Loucy (cell line): ENCODE measurements at regions not wholly inside any gene's neighbourhood (a gene's known extent, or its start where the extent isn't known, plus 50 kb on each side); places are given as distances from the start of the nearest gene placed in this dataset.

Experiments used
- H2AFZ ChIP-seq: fragments of 200-600 bp; sonication (generic); 2 replicates; pipeline ENCODE4 v1.6.0; 2016; ENCODE audit warnings: antibody characterized with exemption, mild to moderate bottlenecking, low read length, moderate library complexity
- H3F3A ChIP-seq: fragments of 200-600 bp; 2 replicates; pipeline ENCODE4 v1.6.0; 2016; ENCODE audit warnings: antibody characterized with exemption, low read depth, mild to moderate bottlenecking
- H3K27me3 ChIP-seq: fragments of 200-600 bp; sonication (generic); 2 replicates; pipeline ENCODE4 v1.6.1; 2014; ENCODE audit warnings: low read length, mild to moderate bottlenecking; ENCODE audit not compliant: insufficient read depth, poor library complexity, severe bottlenecking
- H3K36me3 ChIP-seq: fragments of 200-600 bp; sonication (generic); 2 replicates; pipeline ENCODE4 v1.6.1; 2016; ENCODE audit warnings: low read length; ENCODE audit not compliant: insufficient read depth
- H3K4me1 ChIP-seq: fragments of 200-600 bp; sonication (generic); 2 replicates; pipeline ENCODE4 v1.5.1; 2014; ENCODE audit warnings: low read length, mild to moderate bottlenecking; ENCODE audit not compliant: insufficient read depth, poor library complexity, severe bottlenecking
- H3K4me2 ChIP-seq: fragments of 200-600 bp; sonication (generic); 2 replicates; pipeline ENCODE4 v1.6.0; 2014; ENCODE audit warnings: antibody characterized with exemption, low read length, low read depth, mild to moderate bottlenecking; ENCODE audit not compliant: poor library complexity, severe bottlenecking
- H3K4me3 ChIP-seq: fragments of 200-600 bp; sonication (generic); 2 replicates; pipeline ENCODE4 v1.5.1; 2014; ENCODE audit warnings: low read length, mild to moderate bottlenecking, mixed read lengths; ENCODE audit not compliant: poor library complexity, severe bottlenecking
- H3K79me2 ChIP-seq: fragments of 200-600 bp; sonication (generic); 2 replicates; pipeline ENCODE4 v1.6.1; 2014; ENCODE audit warnings: low read length; ENCODE audit not compliant: insufficient read depth
- H3K9ac ChIP-seq: fragments of 200-600 bp; sonication (generic); 2 replicates; pipeline ENCODE4 v1.6.0; 2014; ENCODE audit warnings: mild to moderate bottlenecking, low read depth, low read length, moderate library complexity; ENCODE audit not compliant: poor library complexity, severe bottlenecking
- H3K9me2 ChIP-seq: fragments of 200-600 bp; sonication (generic); replicated peaks from 2 replicates; pipeline ENCODE4 v1.6.1; 2016; ENCODE audit warnings: low read depth, low read length, mixed read lengths
- H3K9me3 ChIP-seq: fragments of 200-600 bp; sonication (generic); 2 replicates; pipeline ENCODE4 v1.6.1; 2014; ENCODE audit warnings: mild to moderate bottlenecking, antibody characterized with exemption, low read length, low read depth; ENCODE audit not compliant: insufficient read depth
- H4K20me1 ChIP-seq: fragments of 200-600 bp; sonication (generic); 2 replicates; pipeline ENCODE4 v1.6.0; 2014; ENCODE audit warnings: antibody characterized with exemption, low read length, mild to moderate bottlenecking; ENCODE audit not compliant: insufficient read depth, poor library complexity, severe bottlenecking
- CTCF ChIP-seq: fragments of 200-600 bp; sonication (generic); conservative IDR thresholded peaks from 2 replicates; pipeline ENCODE4 v1.5.1; 2014; ENCODE audit warnings: mild to moderate bottlenecking, antibody characterized with exemption, low read length
- EZH2phosphoT487 ChIP-seq: fragments of 200-600 bp; IDR thresholded peaks from 2 replicates; pipeline ENCODE4 v1.6.1; 2018; ENCODE audit warnings: antibody characterized with exemption, mild to moderate bottlenecking, moderate library complexity, borderline replicate concordance

- H3K4me3 ChIP-seq = no peak overlapping the region
- TF ChIP-seq CTCF (no peak), EZH2phosphoT487 (no peak)
Observed at GRCh38 chr2:217017456-217018252, 157.8 kb upstream of the TNP1 start.

GRCh38 chr2:217016796-217017419 lies 157.0 kb upstream of the TNP1 start:
- no peaks in the 10 kb centered on the region for H3K36me3 ChIP-seq
- no peaks in the 10 kb centered on the region for H3K9me2 ChIP-seq
- no peak for TF ChIP-seq EZH2phosphoT487
- no peak overlapping the region for H3K4me2 ChIP-seq
- no peaks in the 10 kb centered on the region for H4K20me1 ChIP-seq
- H2AFZ ChIP-seq = no peak overlapping the region
- no peak overlapping the region for H3K9ac ChIP-seq
- no peaks in the 10 kb centered on the region; the same call in 1 of the 2 replicates for H3K9me3 ChIP-seq
- no peaks in the 10 kb centered on the region for H3K27me3 ChIP-seq
- H3K4me1 ChIP-seq = no peaks in the 10 kb centered on the region
- H3K79me2 ChIP-seq = no peaks in the 10 kb centered on the region
- no peak overlapping the region for H3K4me3 ChIP-seq
- H3F3A ChIP-seq = no peaks in the 10 kb centered on the region

More at GRCh38 chr2:217017456-217018252, 157.8 kb upstream of the TNP1 start:
- Histone ChIP-seq H3K27me3 (no peaks in the 10 kb centered on the region), H4K20me1 (no peaks in the 10 kb centered on the region), H3K9ac (no peak overlapping the region), H3K79me2 (no peaks in the 10 kb centered on the region), H2AFZ (no peak overlapping the region), H3K4me1 (no peaks in the 10 kb centered on the region), H3F3A (no peaks in the 10 kb centered on the region), H3K36me3 (no peaks in the 10 kb centered on the region), H3K4me2 (no peak overlapping the region), H3K9me2 (no peaks in the 10 kb centered on the region), H3K9me3 (no peaks in the 10 kb centered on the region; the same call in 1 of the 2 replicates)

GRCh38 chr2:217014328-217015105 lies 154.7 kb upstream of the TNP1 start:
- no peak overlapping the region for H2AFZ ChIP-seq
- no peaks in the 10 kb centered on the region for H3K36me3 ChIP-seq
- no peaks in the 10 kb centered on the region for H3K79me2 ChIP-seq
- H3K9me3 ChIP-seq = no peaks in the 10 kb centered on the region; the same call in 1 of the 2 replicates
- H3K9ac ChIP-seq = no peak overlapping the region
- H3K9me2 ChIP-seq = no peaks in the 10 kb centered on the region
- H3K4me1 ChIP-seq = no peaks in the 10 kb centered on the region
- H3K4me3 ChIP-seq = no peak overlapping the region
- H3K27me3 ChIP-seq = no peaks in the 10 kb centered on the region
- no peak for TF ChIP-seq EZH2phosphoT487
- no peaks in the 10 kb centered on the region for H4K20me1 ChIP-seq
- no peaks in the 10 kb centered on the region for H3F3A ChIP-seq
- no peak overlapping the region for H3K4me2 ChIP-seq

- H3K79me2 ChIP-seq = no peaks in the 10 kb centered on the region
- H4K20me1 ChIP-seq = no peaks in the 10 kb centered on the region
- H3K4me3 ChIP-seq = no peak overlapping the region
- H3K9me2 ChIP-seq = no peaks in the 10 kb centered on the region
- H2AFZ ChIP-seq = no peak overlapping the region
- H3K27me3 ChIP-seq = no peaks in the 10 kb centered on the region
- H3K36me3 ChIP-seq = no peaks in the 10 kb centered on the region
- no peak for TF ChIP-seq CTCF
- no peak for TF ChIP-seq EZH2phosphoT487
- H3K9me3 ChIP-seq = no peaks in the 10 kb centered on the region; the same call in 1 of the 2 replicates
- no peaks in the 10 kb centered on the region for H3K4me1 ChIP-seq
- H3F3A ChIP-seq = no peaks in the 10 kb centered on the region
- H3K9ac ChIP-seq = no peak overlapping the region
- no peak overlapping the region for H3K4me2 ChIP-seq
Observed at GRCh38 chr2:217013926-217014325, 154.1 kb upstream of the TNP1 start.
